HCT116 (cell line): ENCODE measurements at regions not wholly inside any gene's neighbourhood (a gene's known extent, or its start where the extent isn't known, plus 50 kb on each side); places are given as distances from the start of the nearest gene placed in this dataset.

Source experiments
- ATAC-seq: fragments of 200-7000 bp; cut with Tn5 transposase; 2 replicates; pipeline ENCODE4 v1.9.1; 2020; ENCODE audit warnings: mild to moderate bottlenecking, moderate library complexity
- BruUV-seq: library from RNA; stranded (reverse); fragments of 400-500 nt; replicated peaks from 2 replicates; lab custom pipeline; 2021; lab: Mats Ljungman, UMichigan
- CTCF ChIA-PET: fragments of 300-600 bp; sonication (Branson Sonifier 250); formaldehyde crosslinking; loops from one replicate; lab custom pipeline; 2021; ENCODE audit warnings: antibody characterized with exemption; lab: Charles Lee
- POLR2A ChIA-PET: fragments of 300-600, 350-600 bp; sonication (Branson Sonifier 250); formaldehyde crosslinking; loops from one replicate; lab custom pipeline; 2021; ENCODE audit warnings: antibody characterized with exemption; lab: Charles Lee
- RAD21 ChIA-PET, 2 experiments: fragments of 300-600 bp; sonication (Branson Sonifier 250); formaldehyde crosslinking; loops; one replicate each; lab custom pipeline; 2023; ENCODE audit warnings: low total read pairs in 2 of 2; ENCODE audit not compliant: uncharacterized antibody in 2 of 2, unreplicated experiment in 2 of 2, low non-redundant PET in 1 of 2; lab: Charles Lee
- DNase-seq: peaks from one replicate; pipeline ENCODE4 v3.0.0-alpha.2; 2010; ENCODE audit warnings: low read depth, low spot score
- H2AFZ ChIP-seq: fragments of 200-600 bp; shearing (Covaris generic), sonication (generic); 2 replicates; pipeline ENCODE4 v1.6.1; 2017; ENCODE audit warnings: low read depth, mixed run types, mixed read lengths, antibody characterized with exemption, low read length; ENCODE audit not compliant: poor library complexity, severe bottlenecking
- H3K27ac ChIP-seq: 2 replicates; pipeline ENCODE4 v1.5.1; 2012; ENCODE audit warnings: low read depth, low read length
- H3K27me3 ChIP-seq: fragments of 200-600 bp; sonication (generic); 2 replicates; pipeline ENCODE4 v1.6.1; 2016; ENCODE audit warnings: mixed run types, low read length, mixed read lengths; ENCODE audit not compliant: insufficient read depth
- H3K36me3 ChIP-seq, 2 experiments: fragments of 200-500 bp in 1 of 2; fragments of 200-600 bp in 1 of 2; sonication (Bioruptor generic) in 1 of 2; sonication (generic) in 1 of 2; 2 replicates each; pipeline versions ENCODE4 v1.5.1 to v1.6.1; 2014 to 2016; ENCODE audit warnings: low read length in 2 of 2, inconsistent platforms in 1 of 2, mixed read lengths in 1 of 2, mixed run types in 1 of 2; ENCODE audit not compliant: insufficient read depth in 2 of 2, control insufficient read depth in 1 of 2
- H3K4me1 ChIP-seq, 2 experiments: fragments of 200-600 bp in 1 of 2; sonication (generic) in 1 of 2; 2 replicates each; pipeline versions ENCODE4 v1.5.1 to v1.6.1; 2012 to 2017; ENCODE audit warnings: low read length in 2 of 2, inconsistent platforms in 1 of 2, mild to moderate bottlenecking in 1 of 2, mixed read lengths in 1 of 2, mixed run types in 1 of 2, moderate library complexity in 1 of 2; ENCODE audit not compliant: insufficient read depth in 2 of 2, control insufficient read depth in 1 of 2
- H3K4me2 ChIP-seq: fragments of 200-600 bp; sonication (generic); 2 replicates; pipeline ENCODE4 v1.6.1; 2017; ENCODE audit warnings: mixed run types, low read length, mixed read lengths
- H3K4me3 ChIP-seq, 2 experiments: fragments of 200-600 bp in 1 of 2; sonication (generic) in 1 of 2; replicated peaks in 1 of 2; 2 replicates each; pipeline ENCODE4 v1.5.1; 2011 to 2016; ENCODE audit warnings: low read length in 2 of 2, control low read depth in 1 of 2, low read depth in 1 of 2, mild to moderate bottlenecking in 1 of 2, mixed read lengths in 1 of 2, mixed run types in 1 of 2
- H3K79me2 ChIP-seq: fragments of 200-600 bp; sonication (generic); 2 replicates; pipeline ENCODE4 v1.6.1; 2017; ENCODE audit warnings: mild to moderate bottlenecking, mixed run types, low read length, moderate library complexity, mixed read lengths; ENCODE audit not compliant: insufficient read depth
- H3K9ac ChIP-seq: fragments of 200-600 bp; sonication (generic); 2 replicates; pipeline ENCODE4 v1.6.1; 2016; ENCODE audit warnings: low read length, mixed read lengths
- H3K9me2 ChIP-seq: fragments of 200-600 bp; sonication (generic), shearing (Covaris generic); 2 replicates; pipeline ENCODE4 v1.6.1; 2017; ENCODE audit warnings: mixed run types, mild to moderate bottlenecking, moderate library complexity; ENCODE audit not compliant: insufficient read depth
- H3K9me3 ChIP-seq, 2 experiments: fragments of 200-500 bp in 1 of 2; fragments of 200-600 bp in 1 of 2; sonication (Bioruptor generic) in 1 of 2; sonication (generic) in 1 of 2; 2 replicates each; pipeline ENCODE4 v1.6.1; 2014 to 2017; ENCODE audit warnings: low read length in 2 of 2, mixed read lengths in 2 of 2, inconsistent platforms in 1 of 2, low read depth in 1 of 2, mild to moderate bottlenecking in 1 of 2, mixed run types in 1 of 2, moderate library complexity in 1 of 2; ENCODE audit not compliant: control insufficient read depth in 1 of 2, insufficient read depth in 1 of 2
- H4K20me1 ChIP-seq: fragments of 200-600 bp; sonication (generic), shearing (Covaris generic); 2 replicates; pipeline ENCODE4 v1.6.1; 2017; ENCODE audit warnings: mixed run types, mild to moderate bottlenecking, moderate library complexity; ENCODE audit not compliant: insufficient read depth
- CBX3 ChIP-seq: IDR thresholded peaks from 2 replicates; pipeline ENCODE4 v1.6.1; 2012; ENCODE audit warnings: low read depth
- CEBPB ChIP-seq: IDR thresholded peaks from 2 replicates; pipeline ENCODE4 v1.6.1; 2012; ENCODE audit warnings: low read depth
- CTCF ChIP-seq, 3 experiments: fragments of 200-600 bp in 1 of 3; sonication (generic) in 1 of 3; IDR thresholded peaks in 2 of 3; conservative IDR thresholded peaks in 1 of 3; 2 replicates each; pipeline ENCODE4 v1.5.1; 2012 to 2017; ENCODE audit warnings: low read depth in 2 of 3, low read length in 2 of 3, antibody characterized with exemption in 1 of 3, borderline replicate concordance in 1 of 3, control low read depth in 1 of 3, mild to moderate bottlenecking in 1 of 3, mixed read lengths in 1 of 3, mixed run types in 1 of 3, moderate library complexity in 1 of 3; ENCODE audit not compliant: insufficient read depth in 1 of 3
- ELF1 ChIP-seq: IDR thresholded peaks from 2 replicates; pipeline ENCODE4 v1.6.1; 2012; ENCODE audit warnings: low read depth, borderline replicate concordance
- FOSL1 ChIP-seq: IDR thresholded peaks from 2 replicates; pipeline ENCODE4 v1.6.1; 2012; ENCODE audit warnings: low read depth
- JUND ChIP-seq: IDR thresholded peaks from 2 replicates; pipeline ENCODE4 v1.6.1; 2012
- MAX ChIP-seq: IDR thresholded peaks from 2 replicates; pipeline ENCODE4 v1.6.1; 2012
- POLR2A ChIP-seq: IDR thresholded peaks from 2 replicates; pipeline ENCODE4 v1.7.0; 2011; ENCODE audit warnings: borderline replicate concordance; ENCODE audit not compliant: insufficient read depth, insufficient read length; ENCODE audit errors: extremely low read depth
- POLR2AphosphoS5 ChIP-seq: IDR thresholded peaks from 2 replicates; pipeline ENCODE4 v1.6.1; 2011; ENCODE audit warnings: mild to moderate bottlenecking, low read depth, low read length, moderate library complexity
- RAD21 ChIP-seq: IDR thresholded peaks from 2 replicates; pipeline ENCODE4 v1.6.1; 2012; ENCODE audit warnings: low read depth, mild to moderate bottlenecking
- SIN3A ChIP-seq: IDR thresholded peaks from 2 replicates; pipeline ENCODE4 v1.6.1; 2012; ENCODE audit warnings: low read depth
- SP1 ChIP-seq: IDR thresholded peaks from 2 replicates; pipeline ENCODE4 v1.6.1; 2012; ENCODE audit warnings: low read depth
- SRF ChIP-seq: IDR thresholded peaks from 2 replicates; pipeline ENCODE4 v1.6.1; 2012; ENCODE audit warnings: low read depth
- TCF7L2 ChIP-seq: IDR thresholded peaks from 2 replicates; pipeline ENCODE4 v1.7.0; 2011; ENCODE audit warnings: borderline replicate concordance, inconsistent platforms; ENCODE audit not compliant: insufficient read depth, insufficient read length; ENCODE audit errors: extremely low read depth
- ZBTB33 ChIP-seq: IDR thresholded peaks from 2 replicates; pipeline ENCODE4 v1.6.1; 2011; ENCODE audit warnings: mild to moderate bottlenecking, low read length, moderate library complexity; ENCODE audit not compliant: insufficient replicate concordance; ENCODE audit errors: extremely low read depth
- ZFX ChIP-seq: fragments of 450-650 bp; IDR thresholded peaks from 2 replicates; pipeline ENCODE4 v1.6.1; 2017
- intact Hi-C: fragments of 100-400 bp; cut with micrococcal nuclease; formaldehyde crosslinking; loops from 2 replicates; pipeline ENCODE4 v1.10.0; 2022

GRCh38 chr10:57249615-57250281, 888.7 kb upstream of the ZWINT start:
- CTCF ChIA-PET, result no interaction called here
- H2AFZ ChIP-seq, result no peak overlapping the region
- H3K27ac ChIP-seq, result no peak overlapping the region
- no peak overlapping the region for H3K4me3 ChIP-seq
- no peaks in the 10 kb centered on the region for H3K4me1 ChIP-seq
- peaks cover 0 to 12% of the 10 kb centered on the region in 2 experiments; a peak in 2 of 4 replicates for H3K9me3 ChIP-seq
- intact Hi-C loops, result no loop called here
- no peaks in the 10 kb centered on the region for H3K36me3 ChIP-seq
- no peak for TF ChIP-seq CTCF (IDR thresholded peaks at IDR 0.05 in 2 of 3, conservative IDR thresholded peaks at IDR 0.05 in 1 of 3; ENCODE audit: borderline replicate concordance in 1 of 3, insufficient read depth in 1 of 3, low read depth in 2 of 3, low read length in 2 of 3)
- no peak for TF ChIP-seq SP1
- no peak for TF ChIP-seq CBX3
- TF ChIP-seq FOSL1, result no peak
- TF ChIP-seq POLR2A, result no peak
- TF ChIP-seq ELF1, result no peak
- TF ChIP-seq RAD21, result no peak
- no peak for TF ChIP-seq SIN3A
- TF ChIP-seq SRF, result no peak
- no peak for TF ChIP-seq MAX
- no peak for TF ChIP-seq TCF7L2
- no peak for TF ChIP-seq ZBTB33
- no peak for TF ChIP-seq JUND
- TF ChIP-seq CEBPB, result no peak
- no peak for TF ChIP-seq POLR2AphosphoS5
- TF ChIP-seq ZFX, result no peak
- ATAC-seq (no peak), DNase-seq (no peak)
- H3K9ac ChIP-seq, result no peak overlapping the region
- H3K4me2 ChIP-seq, result no peak overlapping the region
- no peaks in the 10 kb centered on the region for H3K79me2 ChIP-seq
- no peaks in the 10 kb centered on the region for H3K9me2 ChIP-seq
- no peaks in the 10 kb centered on the region for H4K20me1 ChIP-seq
- no peaks in the 10 kb centered on the region for H3K27me3 ChIP-seq
- POLR2A ChIA-PET, result no interaction called here
- RAD21 ChIA-PET, result no interaction called here
- no TSS peak for BruUV-seq
